ENCODE measurements at regions not wholly inside any gene's neighbourhood (a gene's known extent, or its start where the extent isn't known, plus 50 kb on each side); places are given as distances from the start of the nearest gene placed in this dataset.

DNA sequence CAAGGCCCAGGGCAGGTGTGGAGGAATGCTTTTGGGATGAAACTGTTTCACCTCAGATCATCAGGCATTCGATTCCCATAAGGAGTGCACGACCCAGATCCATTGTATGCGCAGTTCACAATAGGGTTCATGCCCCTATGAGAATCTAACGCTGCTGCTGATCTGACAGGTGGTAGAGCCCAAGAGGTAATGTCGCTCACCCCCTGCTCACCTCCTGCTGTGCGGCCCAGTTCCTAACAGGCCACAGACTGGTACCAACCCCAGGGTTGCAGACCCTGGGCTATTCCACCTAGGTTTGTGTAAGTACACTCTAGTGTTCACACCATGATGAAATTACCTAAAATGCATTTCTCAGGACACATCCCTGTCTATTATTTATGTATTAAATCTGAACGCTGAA is 72.5 kb downstream of the COPS8 start:
- DNase-seq (no peak), FAIRE-seq (no peak), ATAC-seq (no peak)
- Histone ChIP-seq H3K27me3 (no peaks in the 10 kb centered on the region), H3K4me1 (no peaks in the 10 kb centered on the region), H3K4me3 (no peak overlapping the region), H3K36me3 (no peaks in the 10 kb centered on the region), H3K9me3 (no peaks in the 10 kb centered on the region), H3K27ac (no peak overlapping the region)
- intact Hi-C loops (cut with DNase I) = loop anchor here in 1 of 3 donors (10.0 kb wide), 1 partner anchor 417 kb away; no protein-coding TSS in a partner anchor
- WGBS, 2 donors = 85 to 89% methylated on average over 7 of the region's 7 CpGs
- TF ChIP-seq, protein P1, sequence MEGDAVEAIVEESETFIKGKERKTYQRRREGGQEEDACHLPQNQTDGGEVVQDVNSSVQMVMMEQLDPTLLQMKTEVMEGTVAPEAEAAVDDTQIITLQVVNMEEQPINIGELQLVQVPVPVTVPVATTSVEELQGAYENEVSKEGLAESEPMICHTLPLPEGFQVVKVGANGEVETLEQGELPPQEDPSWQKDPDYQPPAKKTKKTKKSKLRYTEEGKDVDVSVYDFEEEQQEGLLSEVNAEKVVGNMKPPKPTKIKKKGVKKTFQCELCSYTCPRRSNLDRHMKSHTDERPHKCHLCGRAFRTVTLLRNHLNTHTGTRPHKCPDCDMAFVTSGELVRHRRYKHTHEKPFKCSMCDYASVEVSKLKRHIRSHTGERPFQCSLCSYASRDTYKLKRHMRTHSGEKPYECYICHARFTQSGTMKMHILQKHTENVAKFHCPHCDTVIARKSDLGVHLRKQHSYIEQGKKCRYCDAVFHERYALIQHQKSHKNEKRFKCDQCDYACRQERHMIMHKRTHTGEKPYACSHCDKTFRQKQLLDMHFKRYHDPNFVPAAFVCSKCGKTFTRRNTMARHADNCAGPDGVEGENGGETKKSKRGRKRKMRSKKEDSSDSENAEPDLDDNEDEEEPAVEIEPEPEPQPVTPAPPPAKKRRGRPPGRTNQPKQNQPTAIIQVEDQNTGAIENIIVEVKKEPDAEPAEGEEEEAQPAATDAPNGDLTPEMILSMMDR (IDR thresholded peaks at IDR 0.05) = no peak

DNA sequence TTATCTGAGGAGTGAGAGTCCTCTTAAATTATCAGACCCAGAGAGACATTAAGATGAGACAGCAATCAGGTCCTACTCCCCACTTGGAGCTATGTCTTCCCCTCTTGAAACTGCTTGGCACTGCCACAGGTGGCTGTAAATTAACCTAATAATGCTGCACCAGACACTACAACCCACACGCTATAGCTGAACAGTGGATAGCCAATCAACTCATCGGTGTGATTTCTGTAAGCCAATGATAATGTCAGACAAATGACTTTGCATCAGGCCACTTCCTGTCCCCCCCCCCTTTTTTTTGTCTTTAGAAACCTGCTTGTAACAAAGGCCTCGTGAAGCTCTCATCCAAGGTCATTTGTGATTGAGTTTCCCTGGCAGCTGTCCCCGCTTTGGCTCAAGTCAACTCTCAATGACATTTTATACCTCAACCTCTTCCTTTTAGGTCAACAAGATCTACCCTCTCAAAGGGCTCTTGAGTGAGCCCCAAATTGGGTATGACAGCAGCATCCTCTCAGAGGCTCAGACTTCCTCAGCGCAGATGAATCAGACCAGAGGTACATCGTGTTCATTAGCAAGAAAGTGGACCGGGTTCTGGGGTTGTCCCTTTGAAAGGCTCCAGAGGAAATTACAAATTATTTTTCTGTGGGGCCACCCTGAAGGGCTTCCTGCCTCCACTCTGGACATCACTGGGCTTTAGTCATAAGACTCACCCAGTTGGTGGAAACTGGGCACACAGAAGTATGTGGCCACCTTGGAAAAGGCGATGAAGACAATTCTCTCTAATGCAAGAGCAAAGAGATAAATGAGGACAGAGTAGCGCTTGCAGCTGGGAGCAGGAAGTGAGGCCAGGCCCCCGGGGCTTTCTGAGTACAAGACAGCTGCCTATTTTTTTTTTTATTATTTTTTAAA is 73.6 kb downstream of the COPS8 start:
- H3K4me3 ChIP-seq = no peak overlapping the region
- H3K27ac ChIP-seq = no peak overlapping the region
- no peaks in the 10 kb centered on the region for H3K36me3 ChIP-seq
- WGBS, 2 donors = 76 to 78% methylated on average over 10 of the region's 10 CpGs
- intact Hi-C loops (cut with DNase I) = loop anchor here in 1 of 3 donors (10.0 kb wide), 1 partner anchor 416 kb away; no protein-coding TSS in a partner anchor
- ATAC-seq = no peak
- H3K9me3 ChIP-seq = no peaks in the 10 kb centered on the region
- no peaks in the 10 kb centered on the region for H3K4me1 ChIP-seq
- no peak for DNase-seq
- no peaks in the 10 kb centered on the region for H3K27me3 ChIP-seq
- TF ChIP-seq, protein P1 (IDR thresholded peaks at IDR 0.05) = no peak
- FAIRE-seq = no peak

DNA sequence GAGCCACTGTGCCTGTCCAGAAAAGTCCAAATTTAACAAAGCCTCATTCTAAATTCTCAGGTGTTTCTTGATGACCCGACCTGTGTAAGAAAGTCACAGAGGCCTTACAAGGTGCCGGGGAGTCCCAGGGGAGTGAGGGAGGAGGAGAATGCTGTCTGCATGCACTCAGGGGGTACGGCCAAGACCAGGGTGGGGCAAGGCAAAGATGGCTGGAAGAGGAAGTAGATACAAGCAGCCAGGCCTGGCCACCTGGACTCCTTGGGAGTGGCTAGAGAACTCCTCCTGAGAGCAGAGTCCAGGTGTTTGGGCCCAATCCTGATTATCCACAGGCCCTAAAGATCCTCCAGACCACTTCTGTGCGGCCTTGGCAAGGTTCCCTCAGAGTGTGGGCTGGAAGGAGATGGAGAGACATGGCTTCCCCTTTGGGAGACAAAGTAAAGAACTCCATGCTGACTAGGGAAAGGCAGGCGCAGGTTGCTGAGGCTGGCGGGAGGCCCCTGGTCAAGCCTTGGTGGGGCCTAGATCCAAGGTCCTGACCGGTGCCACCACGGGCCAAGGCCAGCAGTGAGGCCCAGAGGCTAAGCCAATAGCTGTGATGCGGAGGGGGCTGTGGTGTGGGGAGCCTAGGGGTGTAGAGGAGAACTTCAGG is 74.7 kb downstream of the COPS8 start:
- H3K4me1 ChIP-seq = no peaks in the 10 kb centered on the region
- intact Hi-C loops (cut with DNase I) = loop anchor here in 1 of 3 donors (10.0 kb wide), 1 partner anchor 254 kb away; the partner anchor contains the start of gene COL6A3
- H3K9me3 ChIP-seq = no peaks in the 10 kb centered on the region
- H3K27ac ChIP-seq = peak overlapping the region in 1 of 4 donors; percentile 22
- H3K27me3 ChIP-seq = no peaks in the 10 kb centered on the region
- TF ChIP-seq, protein P1 (IDR thresholded peaks at IDR 0.05) = no peak
- 84 to 85% methylated on average over 9 of the region's 9 CpGs for WGBS, 2 donors
- no peak for FAIRE-seq
- H3K36me3 ChIP-seq = no peaks in the 10 kb centered on the region
- ATAC-seq = no peak
- no peak for DNase-seq
- H3K4me3 ChIP-seq = no peak overlapping the region

DNA sequence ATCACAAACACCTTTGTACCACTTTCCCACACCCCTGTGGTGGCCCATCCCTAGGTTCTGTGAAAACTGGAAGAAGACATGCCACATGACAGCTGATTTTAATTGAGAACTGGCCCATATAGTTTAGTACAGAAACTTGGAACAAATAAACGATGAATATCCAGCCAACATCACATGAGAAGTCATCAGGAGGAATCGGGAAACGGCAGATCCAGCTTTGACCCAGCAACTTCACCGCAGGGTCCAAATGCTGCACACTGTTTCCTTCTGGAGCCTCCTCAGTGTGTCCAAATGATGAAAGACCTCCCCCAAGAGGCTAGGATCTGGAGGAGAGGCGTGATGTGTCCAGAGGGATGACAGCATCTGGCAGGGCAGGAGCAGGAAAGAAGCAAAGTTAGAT is 75.5 kb downstream of the COPS8 start:
- TF ChIP-seq, protein P1 (IDR thresholded peaks at IDR 0.05) = no peak
- no peak for FAIRE-seq
- Histone ChIP-seq H3K27ac (no peak overlapping the region), H3K4me3 (no peak overlapping the region), H3K4me1 (no peaks in the 10 kb centered on the region), H3K36me3 (no peaks in the 10 kb centered on the region), H3K27me3 (no peaks in the 10 kb centered on the region), H3K9me3 (no peaks in the 10 kb centered on the region)
- peak in 1 of 6 donors; percentile 15 for DNase-seq
- WGBS, 2 donors = 80 to 88% methylated on average over 5 of the region's 5 CpGs
- intact Hi-C loops (cut with DNase I) = loop anchor here in 1 of 3 donors (10.0 kb wide), 1 partner anchor 254 kb away; the partner anchor contains the start of gene COL6A3
- peak in 3 of 4 donors; percentile 30 to 58 (median 49) for ATAC-seq

Measured in pancreas (tissue), 10 donors.